GM12864 (cell line): ENCODE measurements at regions not wholly inside any gene's neighbourhood (a gene's known extent, or its start where the extent isn't known, plus 50 kb on each side); places are given as distances from the start of the nearest gene placed in this dataset.

Source experiments
- DNase-seq: peaks from one replicate; pipeline ENCODE4 v3.0.0-alpha.2; 2011; ENCODE audit warnings: low read depth
- H3K4me3 ChIP-seq: 2 replicates; pipeline ENCODE4 v1.5.1; 2011; ENCODE audit warnings: mild to moderate bottlenecking, low read depth, low read length, control low read depth
- CTCF ChIP-seq: IDR thresholded peaks from 2 replicates; pipeline ENCODE4 v1.5.1; 2011; ENCODE audit warnings: low read depth, mild to moderate bottlenecking, moderate library complexity, low read length, control low read depth, inconsistent platforms; ENCODE audit errors: missing control alignments

GRCh38 chr3:154538566-154539360 lies 108.8 kb upstream of the GPR149 start:
- DNase-seq = no peak
- no peak for TF ChIP-seq CTCF
- no peak overlapping the region for H3K4me3 ChIP-seq

GRCh38 chr3:154536751-154537150 lies 106.8 kb upstream of the GPR149 start:
- no peak for DNase-seq
- TF ChIP-seq CTCF = no peak
- no peak overlapping the region for H3K4me3 ChIP-seq

DNA sequence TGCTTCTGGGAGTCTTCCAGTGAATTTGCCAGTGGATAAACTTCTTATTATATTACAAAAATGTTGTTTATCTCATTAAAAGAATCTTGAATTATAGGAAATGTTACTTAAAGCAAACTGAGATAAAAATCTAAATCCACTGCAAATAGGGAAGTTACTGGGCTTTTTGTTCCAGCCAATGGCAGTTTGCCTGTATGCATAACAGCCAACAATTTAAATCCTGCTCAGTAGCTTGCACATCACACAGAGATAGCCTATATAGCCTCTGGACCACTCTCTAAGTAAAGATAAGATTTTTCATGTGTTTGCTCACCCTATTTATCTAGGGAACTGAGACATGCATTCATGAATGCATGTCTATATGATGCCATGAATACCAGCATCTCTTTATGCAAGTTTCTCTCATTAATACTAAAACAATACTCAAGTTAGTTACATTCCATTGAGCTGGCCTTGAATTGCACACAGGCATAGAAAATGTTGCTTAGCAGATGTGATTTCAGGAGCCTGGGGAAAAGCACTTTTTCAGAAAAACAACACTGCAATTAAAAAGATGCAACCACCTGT lies 92.1 kb upstream of the GPR149 start:
- no peak for DNase-seq
- H3K4me3 ChIP-seq = no peak overlapping the region
- no peak for TF ChIP-seq CTCF

DNA sequence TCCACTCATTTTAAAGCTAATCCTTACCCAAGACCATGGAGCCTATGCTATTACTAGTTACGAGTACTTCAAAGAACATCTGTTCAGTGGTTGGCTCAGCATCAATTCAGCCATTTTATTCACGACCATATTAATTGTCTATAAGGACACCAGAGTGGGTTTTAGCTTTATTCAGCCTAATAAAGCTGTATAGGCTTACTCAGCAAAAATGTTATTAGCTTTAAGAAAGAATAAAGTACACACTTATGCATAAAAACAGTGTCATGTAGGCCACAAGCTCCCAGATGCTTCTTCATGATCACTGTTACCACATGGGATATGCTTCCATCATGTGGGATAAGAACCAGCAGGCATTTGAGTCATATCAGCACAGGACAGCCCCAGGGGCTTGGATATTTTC lies 87.4 kb upstream of the GPR149 start:
- DNase-seq = no peak
- no peak overlapping the region for H3K4me3 ChIP-seq
- no peak for TF ChIP-seq CTCF

GRCh38 chr3:154515921-154516320 lies 85.9 kb upstream of the GPR149 start:
- DNase-seq = no peak
- no peak overlapping the region for H3K4me3 ChIP-seq
- TF ChIP-seq CTCF = no peak

DNA sequence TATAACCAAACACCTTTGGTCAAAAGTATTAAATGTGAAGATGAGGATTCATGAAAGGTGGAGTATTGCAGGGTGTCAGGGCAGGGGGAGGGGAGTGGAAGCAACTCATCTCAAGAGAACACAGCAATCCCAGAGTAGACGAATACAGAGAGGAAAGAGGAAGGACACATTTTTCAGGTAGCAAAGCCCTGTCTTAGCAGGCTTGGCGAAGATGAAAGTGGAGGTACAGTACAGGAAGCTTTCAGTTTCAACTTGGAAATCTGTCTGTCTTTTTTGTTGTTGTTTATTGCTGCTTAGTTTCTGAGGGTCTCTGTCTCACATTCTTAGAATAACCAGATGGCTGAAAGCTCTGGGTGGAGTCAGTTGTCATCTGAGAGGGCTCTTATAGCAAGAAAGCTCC lies 80.8 kb upstream of the GPR149 start:
- no peak overlapping the region for H3K4me3 ChIP-seq
- DNase-seq = no peak
- TF ChIP-seq CTCF = no peak

GRCh38 chr3:154507727-154508126 lies 77.7 kb upstream of the GPR149 start:
- no peak for TF ChIP-seq CTCF
- DNase-seq = no peak
- H3K4me3 ChIP-seq = no peak overlapping the region
